Ureter (tissue), 1 donor: ENCODE measurements at regions not wholly inside any gene's neighbourhood (a gene's known extent, or its start where the extent isn't known, plus 50 kb on each side); places are given as distances from the start of the nearest gene placed in this dataset.
"Not testable (repeated sequence)": the region's sequence is repeated elsewhere in the genome, so short reads cannot be mapped to it uniquely, and the experiment has no call there.

Source experiments
- DNase-seq: peaks from one replicate; pipeline ENCODE4 v3.0.0-alpha.2; 2020; ENCODE audit warnings: low spot score
- donor health status: DM: yes; HTN: yes; CAD: no.

GRCh38 chr9:88596376-88596775, 61.4 kb downstream of the NXNL2 start:
- no peak for DNase-seq

GRCh38 chr9:88604836-88605511, 70.0 kb downstream of the NXNL2 start:
- peak; percentile 62 for DNase-seq

- DNase-seq, result no peak
These were observed 70.8 kb downstream of the NXNL2 start for GRCh38 chr9:88605512-88606362.

- no peak for DNase-seq
These were observed 79.4 kb downstream of the NXNL2 start for GRCh38 chr9:88614359-88614758.

GRCh38 chr9:88623698-88624097, 88.7 kb downstream of the NXNL2 start:
- DNase-seq, result no peak

GRCh38 chr9:88628114-88628513, 93.1 kb downstream of the NXNL2 start:
- DNase-seq, result no peak

- no peak for DNase-seq
These were observed 93.8 kb downstream of the NXNL2 start for GRCh38 chr9:88628811-88629210.

- not testable (repeated sequence) for DNase-seq
These were observed 95.6 kb downstream of the NXNL2 start for GRCh38 chr9:88630574-88630973.

- DNase-seq, result no peak
These were observed 100.2 kb downstream of the NXNL2 start for GRCh38 chr9:88635151-88635550.

GRCh38 chr9:88641456-88642240, 106.7 kb downstream of the NXNL2 start:
- DNase-seq, result no peak

GRCh38 chr9:88642336-88642735, 107.4 kb downstream of the NXNL2 start:
- DNase-seq, result no peak

GRCh38 chr9:88643931-88644330, 109.0 kb downstream of the NXNL2 start:
- DNase-seq, result no peak

- no peak for DNase-seq
These were observed 110.3 kb downstream of the NXNL2 start for GRCh38 chr9:88645172-88645878.

- no peak for DNase-seq
These were observed 110.9 kb downstream of the NXNL2 start for GRCh38 chr9:88645879-88646199.

GRCh38 chr9:88646539-88647300, 111.7 kb downstream of the NXNL2 start:
- no peak for DNase-seq

GRCh38 chr9:88651682-88652633, 117.0 kb downstream of the NXNL2 start:
- DNase-seq, result peak; percentile 88

GRCh38 chr9:88652876-88653275, 117.9 kb downstream of the NXNL2 start:
- no peak for DNase-seq

- DNase-seq, result no peak
These were observed 118.4 kb downstream of the NXNL2 start for GRCh38 chr9:88653406-88653805.

GRCh38 chr9:88653911-88654310, 118.9 kb downstream of the NXNL2 start:
- no peak for DNase-seq

GRCh38 chr9:88657893-88658292, 122.9 kb downstream of the NXNL2 start:
- DNase-seq, result no peak
